Pancreas (tissue), 10 donors: ENCODE measurements at regions not wholly inside any gene's neighbourhood (a gene's known extent, or its start where the extent isn't known, plus 50 kb on each side); places are given as distances from the start of the nearest gene placed in this dataset.

Experiments
- ATAC-seq, 4 donors: fragments of 200-7000 bp; cut with Tn5 transposase; one replicate each; pipeline versions ENCODE4 v1.8.0 to v1.9.1; 2020; ENCODE audit warnings: mild to moderate bottlenecking in 4 of 4, moderate library complexity in 4 of 4
- DNase-seq, 6 donors: peaks; one replicate each; pipeline ENCODE4 v3.0.0-alpha.2; 2020
- FAIRE-seq: peaks from 2 replicates; lab custom pipeline; 2012; peaks lifted over from hg19 to GRCh38; lab: Jason Lieb, UNC
- H3K27ac ChIP-seq, 4 donors: fragments of 200-600 bp; sonication (generic); 1 replicate in 3 of 4; 2 replicates in 1 of 4; pipeline versions ENCODE4 v1.5.0 to v1.8.0; 2020
- H3K27me3 ChIP-seq, 4 donors: fragments of 200-600 bp; one replicate each; pipeline ENCODE4 v1.8.0; 2021
- H3K36me3 ChIP-seq, 3 donors: fragments of 200-600 bp; sonication (generic) in 1 of 3; one replicate each; pipeline versions ENCODE4 v1.5.0 to v1.8.0; 2020 to 2021
- H3K4me1 ChIP-seq, 3 donors: fragments of 200-600 bp; one replicate each; pipeline ENCODE4 v1.8.0; 2021
- H3K4me3 ChIP-seq, 4 donors: fragments of 200-600 bp; sonication (generic) in 2 of 4; one replicate each; pipeline versions ENCODE4 v1.5.0 to v1.8.0; 2020 to 2021
- H3K9me3 ChIP-seq, 4 donors: fragments of 200-600 bp; one replicate each; pipeline ENCODE4 v1.8.0; 2021
- CTCF ChIP-seq, 4 donors: fragments of 200-600 bp; sonication (generic) in 3 of 4; IDR thresholded peaks; one replicate each; pipeline versions ENCODE4 v1.5.0 to v1.8.0; 2021; ENCODE audit warnings: antibody characterized with exemption in 4 of 4
- WGBS, 2 donors: extraction: QIAGEN DNeasy Blood & Tissue Kit; methylation state at CpG; one replicate each; pipeline ENCODE4 v1.1.7; 2013; 5-methylcytosine and 5-hydroxymethylcytosine counted together
- intact Hi-C, 3 donors: fragments of 100-400 bp; cut with DNase I; formaldehyde crosslinking; loops; one replicate each; pipeline versions ENCODE4 v1.11.1 to v1.14.2; 2022
- donor health status: healthy with polysubstance abuse.
- donor health status: DM: no; HTN: no; CAD: no; lungs with moderate emphysema.
- donor health status: DM: no; HTN: no; CAD: no.
- donor health status: control.
- donor health status: control.
- donor health status: Bipolar disorder and iron deficiency.
- donor health status: DM: yes; HTN: yes; CAD: no.
- donor health status: DM: no; HTN: no; CAD: no.
- donor health status: DM: no; HTN: no; CAD: no.
- donor health status: DM: yes; HTN: yes; CAD: no.

GRCh38 chr14:97942921-97943320, 1145.7 kb downstream of the VRK1 start:
- no peaks in the 10 kb centered on the region for H3K9me3 ChIP-seq
- H3K4me3 ChIP-seq = no peak overlapping the region
- H3K27me3 ChIP-seq = no peaks in the 10 kb centered on the region
- intact Hi-C loops = no loop called here
- H3K4me1 ChIP-seq = no peaks in the 10 kb centered on the region
- TF ChIP-seq CTCF (IDR thresholded peaks at IDR 0.05) = no peak
- H3K36me3 ChIP-seq = no peaks in the 10 kb centered on the region
- no peak for DNase-seq
- 46 to 98% methylated on average over 1 of the region's 1 CpG for WGBS, 2 donors
- H3K27ac ChIP-seq = no peak overlapping the region
- no peak for ATAC-seq
- FAIRE-seq = no peak

- TF ChIP-seq CTCF (IDR thresholded peaks at IDR 0.05) = no peak
- no peaks in the 10 kb centered on the region for H3K27me3 ChIP-seq
- no peaks in the 10 kb centered on the region for H3K36me3 ChIP-seq
- DNase-seq (no peak), ATAC-seq (no peak), FAIRE-seq (no peak)
- no peak overlapping the region for H3K4me3 ChIP-seq
- no peaks in the 10 kb centered on the region for H3K9me3 ChIP-seq
- intact Hi-C loops = no loop called here
- WGBS, 2 donors = 17 to 26% methylated on average over 1 of the region's 1 CpG
- H3K27ac ChIP-seq = no peak overlapping the region
- no peaks in the 10 kb centered on the region for H3K4me1 ChIP-seq
Measured at GRCh38 chr14:97943619-97944018, 1146.4 kb downstream of the VRK1 start.

- DNase-seq (no peak), ATAC-seq (no peak), FAIRE-seq (no peak)
- WGBS, 2 donors = 65 to 94% methylated on average over 1 of the region's 1 CpG
- no peak overlapping the region for H3K27ac ChIP-seq
- H3K4me3 ChIP-seq = no peak overlapping the region
- TF ChIP-seq CTCF (IDR thresholded peaks at IDR 0.05) = no peak
- H3K36me3 ChIP-seq = no peaks in the 10 kb centered on the region
- H3K9me3 ChIP-seq = no peaks in the 10 kb centered on the region
- no peaks in the 10 kb centered on the region for H3K27me3 ChIP-seq
- no peaks in the 10 kb centered on the region for H3K4me1 ChIP-seq
- intact Hi-C loops = no loop called here
Measured at GRCh38 chr14:97944380-97944779, 1147.2 kb downstream of the VRK1 start.

- DNase-seq = no peak
- TF ChIP-seq CTCF (IDR thresholded peaks at IDR 0.05) = no peak
- Histone ChIP-seq H3K27ac (no peak overlapping the region), H3K36me3 (no peaks in the 10 kb centered on the region), H3K4me1 (no peaks in the 10 kb centered on the region), H3K9me3 (no peaks in the 10 kb centered on the region), H3K27me3 (no peaks in the 10 kb centered on the region), H3K4me3 (no peak overlapping the region)
- FAIRE-seq = no peak
- no peak for ATAC-seq
- intact Hi-C loops = no loop called here
Measured at GRCh38 chr14:97945631-97946030, 1148.4 kb downstream of the VRK1 start.

- FAIRE-seq = no peak
- no peaks in the 10 kb centered on the region for H3K4me1 ChIP-seq
- TF ChIP-seq CTCF (IDR thresholded peaks at IDR 0.05) = no peak
- DNase-seq = no peak
- H3K36me3 ChIP-seq = no peaks in the 10 kb centered on the region
- H3K4me3 ChIP-seq = no peak overlapping the region
- ATAC-seq = no peak
- WGBS, 2 donors = 12 to 17% methylated on average over 2 of the region's 2 CpGs
- H3K9me3 ChIP-seq = no peaks in the 10 kb centered on the region
- no peak overlapping the region for H3K27ac ChIP-seq
- intact Hi-C loops = no loop called here
- no peaks in the 10 kb centered on the region for H3K27me3 ChIP-seq
Measured at GRCh38 chr14:97946240-97946639, 1149.1 kb downstream of the VRK1 start.
